ENCODE measurements at regions not wholly inside any gene's neighbourhood (a gene's known extent, or its start where the extent isn't known, plus 50 kb on each side); places are given as distances from the start of the nearest gene placed in this dataset.

GRCh38 chr11:105273660-105274280 is 134.2 kb upstream of the CARD18 start:
- TF ChIP-seq CTCF (conservative IDR thresholded peaks at IDR 0.05; ENCODE audit: low read depth, low read length) (no peak), EZH2 (IDR thresholded peaks at IDR 0.05; ENCODE audit: borderline replicate concordance, low read depth, low read length, poor library complexity, severe bottlenecking) (no peak)

Data from A673 (cell line).